ENCODE measurements at regions not wholly inside any gene's neighbourhood (a gene's known extent, or its start where the extent isn't known, plus 50 kb on each side); places are given as distances from the start of the nearest gene placed in this dataset.
"Not testable (repeated sequence)": the region's sequence is repeated elsewhere in the genome, so short reads cannot be mapped to it uniquely, and the experiment has no call there.

DNA sequence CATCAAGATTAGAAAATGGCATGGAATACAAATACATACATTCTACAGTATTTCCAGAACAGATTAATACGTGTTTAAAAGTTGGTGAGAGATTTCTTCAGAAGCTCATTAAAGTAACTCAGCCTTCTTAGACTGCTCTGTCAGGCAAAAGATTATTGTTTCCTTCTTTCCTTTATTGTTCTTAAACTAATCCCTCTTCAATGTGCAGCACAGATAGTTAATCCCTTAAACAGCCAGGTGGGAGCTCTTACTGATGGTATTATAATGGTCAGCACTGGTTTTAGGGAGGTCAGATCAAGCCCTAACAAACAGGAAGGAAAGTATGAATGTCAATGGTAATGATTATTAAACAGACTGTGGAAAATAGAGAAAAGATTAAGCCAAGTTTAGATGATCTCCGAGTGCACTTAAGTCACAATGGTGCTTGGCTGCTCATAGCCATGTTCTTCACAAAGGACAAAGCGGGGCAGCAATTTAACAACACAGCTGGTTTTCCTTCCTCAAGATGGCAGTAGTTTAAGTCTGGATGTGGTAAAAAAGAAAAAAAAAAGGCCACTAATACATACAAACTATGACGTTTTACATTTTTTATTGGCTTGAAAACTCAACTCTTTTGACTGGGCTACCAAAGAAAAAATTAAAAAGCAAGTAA lies 992.6 kb downstream of the PCDH9 start:
- 60 to 71% methylated on average over 4 of the region's 4 CpGs for WGBS, 2 donors
- H3K27ac ChIP-seq = no peak overlapping the region
- ATAC-seq (no peak), FAIRE-seq (no peak), DNase-seq (no peak)
- no peak overlapping the region for H3K4me3 ChIP-seq
- TF ChIP-seq, protein P1, sequence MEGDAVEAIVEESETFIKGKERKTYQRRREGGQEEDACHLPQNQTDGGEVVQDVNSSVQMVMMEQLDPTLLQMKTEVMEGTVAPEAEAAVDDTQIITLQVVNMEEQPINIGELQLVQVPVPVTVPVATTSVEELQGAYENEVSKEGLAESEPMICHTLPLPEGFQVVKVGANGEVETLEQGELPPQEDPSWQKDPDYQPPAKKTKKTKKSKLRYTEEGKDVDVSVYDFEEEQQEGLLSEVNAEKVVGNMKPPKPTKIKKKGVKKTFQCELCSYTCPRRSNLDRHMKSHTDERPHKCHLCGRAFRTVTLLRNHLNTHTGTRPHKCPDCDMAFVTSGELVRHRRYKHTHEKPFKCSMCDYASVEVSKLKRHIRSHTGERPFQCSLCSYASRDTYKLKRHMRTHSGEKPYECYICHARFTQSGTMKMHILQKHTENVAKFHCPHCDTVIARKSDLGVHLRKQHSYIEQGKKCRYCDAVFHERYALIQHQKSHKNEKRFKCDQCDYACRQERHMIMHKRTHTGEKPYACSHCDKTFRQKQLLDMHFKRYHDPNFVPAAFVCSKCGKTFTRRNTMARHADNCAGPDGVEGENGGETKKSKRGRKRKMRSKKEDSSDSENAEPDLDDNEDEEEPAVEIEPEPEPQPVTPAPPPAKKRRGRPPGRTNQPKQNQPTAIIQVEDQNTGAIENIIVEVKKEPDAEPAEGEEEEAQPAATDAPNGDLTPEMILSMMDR (IDR thresholded peaks at IDR 0.05) = no peak
- H3K4me1 ChIP-seq = no peaks in the 10 kb centered on the region
- H3K9me3 ChIP-seq = no peaks in the 10 kb centered on the region
- no peaks in the 10 kb centered on the region for H3K36me3 ChIP-seq
- intact Hi-C loops (cut with DNase I) = no loop called here
- peaks cover 0 to 3% (median 0%) of the 10 kb centered on the region in 4 donors for H3K27me3 ChIP-seq

DNA sequence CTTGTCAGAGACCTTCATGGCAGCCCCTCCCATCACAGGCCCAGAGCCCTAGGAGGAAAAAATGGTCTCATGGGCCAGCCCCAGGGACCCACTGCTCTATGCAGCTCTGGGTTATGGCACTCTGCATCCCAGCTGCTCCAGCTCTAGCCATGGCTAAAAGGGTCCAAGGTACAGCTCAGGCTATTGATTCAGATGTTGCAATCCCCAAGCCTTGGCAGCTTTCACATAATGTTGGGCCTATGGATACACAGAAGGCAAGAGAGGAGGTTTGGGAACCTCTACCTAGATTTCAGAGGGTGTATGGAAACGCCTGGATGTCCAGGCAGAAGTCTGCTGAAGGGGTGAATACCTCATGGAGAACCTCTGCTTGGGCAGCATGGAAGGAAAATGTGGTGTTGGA lies 996.0 kb downstream of the PCDH9 start:
- Histone ChIP-seq H3K4me1 (no peaks in the 10 kb centered on the region), H3K4me3 (no peak overlapping the region), H3K27me3 (no peaks in the 10 kb centered on the region), H3K9me3 (no peaks in the 10 kb centered on the region), H3K27ac (no peak overlapping the region), H3K36me3 (no peaks in the 10 kb centered on the region)
- WGBS, 2 donors = 44 to 49% methylated on average over 1 of the region's 1 CpG
- intact Hi-C loops (cut with DNase I) = no loop called here
- DNase-seq (no peak), FAIRE-seq (no peak), ATAC-seq (no peak)
- TF ChIP-seq, protein P1 (IDR thresholded peaks at IDR 0.05) = no peak

DNA sequence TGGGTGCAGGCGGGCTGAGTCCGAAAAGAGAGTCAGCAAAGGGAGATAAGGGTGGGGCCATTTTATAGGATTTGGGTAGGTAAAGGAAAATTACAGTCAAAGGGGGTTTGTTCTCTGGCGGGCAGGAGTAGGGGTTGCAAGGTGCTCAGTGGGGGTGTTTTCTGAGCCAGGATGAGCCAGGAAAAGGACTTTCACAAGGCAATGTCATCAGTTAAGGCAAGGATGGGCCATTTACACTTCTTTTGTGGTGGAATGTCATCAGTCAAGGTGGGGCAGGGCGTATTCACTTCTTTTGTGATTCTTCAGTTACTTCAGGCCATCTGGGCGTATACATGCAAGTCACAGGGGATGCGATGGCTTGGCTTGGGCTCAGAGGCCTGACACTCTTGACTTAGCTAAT lies 998.2 kb downstream of the PCDH9 start:
- intact Hi-C loops (cut with DNase I); H3K4me3 ChIP-seq; H3K4me1 ChIP-seq; FAIRE-seq; H3K9me3 ChIP-seq; H3K27ac ChIP-seq; ATAC-seq; H3K27me3 ChIP-seq; DNase-seq; H3K36me3 ChIP-seq: not testable (repeated sequence)
- 68 to 94% methylated on average over 4 to 5 of the region's 6 CpGs for WGBS, 2 donors

DNA sequence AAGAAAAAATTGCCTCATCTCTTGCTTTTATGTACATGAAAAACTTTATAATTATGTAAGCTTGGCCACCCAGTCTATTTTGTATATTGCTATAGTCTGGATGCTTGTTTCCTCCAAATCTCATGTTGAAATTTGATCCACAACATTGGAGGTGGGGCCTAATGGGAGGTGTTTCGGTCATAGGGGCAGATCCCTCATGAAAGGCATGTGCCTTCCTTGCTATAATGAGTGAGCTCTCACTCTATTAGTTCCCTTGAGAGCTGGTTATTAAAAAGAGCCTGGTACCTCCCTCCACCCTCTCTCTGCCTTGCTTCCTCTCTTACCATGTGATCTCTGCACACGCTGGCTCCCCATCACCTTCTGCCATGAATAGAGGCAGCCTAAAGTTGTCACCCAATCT lies 1005.1 kb downstream of the PCDH9 start:
- ATAC-seq (no peak), FAIRE-seq (no peak), DNase-seq (no peak)
- intact Hi-C loops (cut with DNase I) = no loop called here
- no peaks in the 10 kb centered on the region for H3K36me3 ChIP-seq
- peaks cover 0 to 4% (median 0%) of the 10 kb centered on the region in 4 donors for H3K27me3 ChIP-seq
- WGBS, 2 donors = 69 to 79% methylated on average over 2 of the region's 2 CpGs
- no peaks in the 10 kb centered on the region for H3K9me3 ChIP-seq
- TF ChIP-seq, protein P1 (IDR thresholded peaks at IDR 0.05) = no peak
- H3K4me1 ChIP-seq = no peaks in the 10 kb centered on the region
- H3K4me3 ChIP-seq = no peak overlapping the region
- no peak overlapping the region for H3K27ac ChIP-seq

DNA sequence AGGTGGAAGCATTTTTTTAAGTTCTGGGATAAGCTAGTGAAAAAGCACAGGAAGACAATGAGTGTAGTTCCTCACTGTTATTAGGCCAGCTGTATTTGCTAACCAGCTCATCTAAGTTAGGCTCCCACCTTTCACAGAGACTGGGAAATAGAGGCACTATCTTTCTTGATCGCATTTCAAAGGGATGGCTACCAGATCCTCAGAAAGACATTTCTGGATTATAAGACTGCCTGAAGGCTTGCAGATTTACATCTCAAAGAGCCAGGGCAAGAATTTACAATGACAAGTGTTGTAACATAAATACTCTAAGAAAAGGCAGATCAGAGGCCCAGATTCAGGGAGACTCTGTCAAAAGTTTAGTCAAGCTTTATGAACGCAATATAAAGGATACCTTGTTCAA lies 1005.5 kb downstream of the PCDH9 start:
- ATAC-seq = no peak
- FAIRE-seq = no peak
- no peaks in the 10 kb centered on the region for H3K36me3 ChIP-seq
- 84 to 89% methylated on average over 2 of the region's 2 CpGs for WGBS, 2 donors
- no peaks in the 10 kb centered on the region for H3K4me1 ChIP-seq
- TF ChIP-seq, protein P1 (IDR thresholded peaks at IDR 0.05) = no peak
- no peak overlapping the region for H3K27ac ChIP-seq
- intact Hi-C loops (cut with DNase I) = no loop called here
- DNase-seq = no peak
- no peak overlapping the region for H3K4me3 ChIP-seq
- H3K9me3 ChIP-seq = no peaks in the 10 kb centered on the region
- H3K27me3 ChIP-seq = peaks cover 0 to 4% (median 0%) of the 10 kb centered on the region in 4 donors

Measured in pancreas (tissue), 10 donors.